ENCODE measurements at regions not wholly inside any gene's neighbourhood (a gene's known extent, or its start where the extent isn't known, plus 50 kb on each side); places are given as distances from the start of the nearest gene placed in this dataset.

DNA sequence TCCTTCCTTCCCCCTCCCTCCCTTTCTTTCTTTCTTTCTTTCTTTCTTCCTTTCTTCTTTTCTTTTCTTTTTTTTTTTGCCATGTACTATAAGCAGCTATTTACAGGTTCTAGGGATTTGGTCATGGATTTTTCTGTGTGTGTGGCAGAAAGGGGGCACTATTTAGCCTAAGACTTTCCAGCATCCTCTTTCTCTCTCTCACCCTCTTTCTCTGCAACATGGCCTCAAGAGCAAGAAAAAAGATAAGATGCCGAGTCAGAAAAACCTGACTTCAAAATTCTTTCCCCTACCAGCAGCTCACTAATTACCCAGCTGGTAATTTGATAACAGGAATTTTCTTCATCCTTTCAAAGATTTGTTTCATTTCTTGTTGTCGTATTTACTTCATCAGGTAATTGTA is 458.3 kb upstream of the ADAMTS5 start:
- TF ChIP-seq CTCF (optimal IDR thresholded peaks at IDR 0.05 in 1 of 3, IDR thresholded peaks at IDR 0.05 in 1 of 3, conservative IDR thresholded peaks at IDR 0.05 in 1 of 3; ENCODE audit: extremely low read depth in 1 of 3, insufficient read depth in 2 of 3, low read length in 3 of 3) (peak in 1 of 3 experiments; percentile 19), EZH2 (IDR thresholded peaks at IDR 0.05; ENCODE audit: low read length) (no peak)
